HEK293T (cell line): ENCODE measurements at regions not wholly inside any gene's neighbourhood (a gene's known extent, or its start where the extent isn't known, plus 50 kb on each side); places are given as distances from the start of the nearest gene placed in this dataset.

Experiments used
- ARNT ChIP-seq: fragments of 450-650 bp; IDR thresholded peaks from 2 replicates; pipeline ENCODE4 v1.6.1; 2017; ENCODE audit warnings: mild to moderate bottlenecking
- BHLHE40 ChIP-seq: fragments of 450-650 bp; IDR thresholded peaks from 2 replicates; pipeline ENCODE4 v1.6.1; 2016; ENCODE audit warnings: mild to moderate bottlenecking, moderate library complexity, borderline replicate concordance
- CTBP1 ChIP-seq: fragments of 450-650 bp; IDR thresholded peaks from 2 replicates; pipeline ENCODE4 v1.6.1; 2016; ENCODE audit warnings: borderline replicate concordance
- FOXK2 ChIP-seq: fragments of 450-650 bp; IDR thresholded peaks from 2 replicates; pipeline ENCODE4 v1.6.1; 2016; ENCODE audit warnings: mild to moderate bottlenecking
- FOXM1 ChIP-seq: fragments of 450-650 bp; IDR thresholded peaks from 2 replicates; pipeline ENCODE4 v1.6.1; 2017; ENCODE audit warnings: mild to moderate bottlenecking, borderline replicate concordance
- HDGF ChIP-seq: fragments of 450-650 bp; IDR thresholded peaks from 2 replicates; pipeline ENCODE4 v1.6.1; 2017; ENCODE audit warnings: antibody characterized with exemption, borderline replicate concordance
- L3MBTL2 ChIP-seq: fragments of 450-650 bp; conservative IDR thresholded peaks from 2 replicates; pipeline ENCODE4 v1.6.1; 2016; ENCODE audit warnings: mild to moderate bottlenecking
- LEF1 ChIP-seq: fragments of 450-650 bp; IDR thresholded peaks from 2 replicates; pipeline ENCODE4 v1.6.1; 2017; ENCODE audit warnings: mild to moderate bottlenecking, borderline replicate concordance
- NFRKB ChIP-seq: fragments of 450-650 bp; IDR thresholded peaks from 2 replicates; pipeline ENCODE4 v1.6.1; 2016; ENCODE audit warnings: mild to moderate bottlenecking, moderate library complexity
- SP1 ChIP-seq: fragments of 450-650 bp; IDR thresholded peaks from 2 replicates; pipeline ENCODE4 v1.6.1; 2017
- SUZ12 ChIP-seq: fragments of 450-650 bp; IDR thresholded peaks from 2 replicates; pipeline ENCODE4 v1.6.1; 2016; ENCODE audit warnings: mild to moderate bottlenecking
- TF ChIP-seq, protein P1 (sequence below): fragments of 450-650 bp; IDR thresholded peaks from 2 replicates; pipeline ENCODE4 v1.6.1; 2016

DNA sequence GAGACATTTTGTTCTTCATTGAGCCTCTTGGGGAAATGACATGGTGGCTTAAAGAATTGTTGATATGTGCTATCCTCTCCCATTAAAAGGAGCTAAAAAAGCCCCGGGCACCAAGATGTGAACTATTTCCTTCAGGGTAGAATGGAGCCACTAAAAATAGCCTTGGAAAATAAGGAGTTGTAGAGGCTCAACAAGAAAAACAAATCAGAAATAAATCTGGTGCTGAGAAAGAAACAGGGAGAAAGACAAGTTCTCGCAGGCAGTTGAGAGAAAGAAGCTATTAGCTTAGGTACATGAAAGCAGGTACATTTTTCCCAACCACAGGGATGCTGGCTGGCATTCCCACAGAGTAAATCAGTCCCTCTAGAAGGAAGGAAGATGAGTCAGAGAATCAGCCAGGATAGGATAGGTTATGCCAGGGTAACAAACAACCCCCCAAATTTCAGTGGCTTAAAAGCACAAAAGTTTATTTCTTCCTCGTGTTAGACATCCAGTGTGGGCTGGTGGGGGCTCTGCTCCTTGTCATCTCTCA lies 134.6 kb upstream of the ADRA1B start:
- TF ChIP-seq FOXK2: no peak
- TF ChIP-seq LEF1: no peak
- no peak for TF ChIP-seq SUZ12
- no peak for TF ChIP-seq FOXM1
- TF ChIP-seq CTBP1: no peak
- TF ChIP-seq ARNT: no peak
- no peak for TF ChIP-seq SP1
- no peak for TF ChIP-seq L3MBTL2
- no peak for TF ChIP-seq BHLHE40
- TF ChIP-seq HDGF: no peak
- TF ChIP-seq, protein P1, sequence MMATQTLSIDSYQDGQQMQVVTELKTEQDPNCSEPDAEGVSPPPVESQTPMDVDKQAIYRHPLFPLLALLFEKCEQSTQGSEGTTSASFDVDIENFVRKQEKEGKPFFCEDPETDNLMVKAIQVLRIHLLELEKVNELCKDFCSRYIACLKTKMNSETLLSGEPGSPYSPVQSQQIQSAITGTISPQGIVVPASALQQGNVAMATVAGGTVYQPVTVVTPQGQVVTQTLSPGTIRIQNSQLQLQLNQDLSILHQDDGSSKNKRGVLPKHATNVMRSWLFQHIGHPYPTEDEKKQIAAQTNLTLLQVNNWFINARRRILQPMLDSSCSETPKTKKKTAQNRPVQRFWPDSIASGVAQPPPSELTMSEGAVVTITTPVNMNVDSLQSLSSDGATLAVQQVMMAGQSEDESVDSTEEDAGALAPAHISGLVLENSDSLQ: no peak
- TF ChIP-seq NFRKB: no peak
